NCI-H2081 treated with DMSO at 0.1 percent for 48 hours (cell line): ENCODE measurements at regions not wholly inside any gene's neighbourhood (a gene's known extent, or its start where the extent isn't known, plus 50 kb on each side); places are given as distances from the start of the nearest gene placed in this dataset.
"Not testable (repeated sequence)": the region's sequence is repeated elsewhere in the genome, so short reads cannot be mapped to it uniquely, and the experiment has no call there.

Source experiments
- DNase-seq: peaks from one replicate; lab custom pipeline; 2025; lab: John Stamatoyannopoulos, UW

DNA sequence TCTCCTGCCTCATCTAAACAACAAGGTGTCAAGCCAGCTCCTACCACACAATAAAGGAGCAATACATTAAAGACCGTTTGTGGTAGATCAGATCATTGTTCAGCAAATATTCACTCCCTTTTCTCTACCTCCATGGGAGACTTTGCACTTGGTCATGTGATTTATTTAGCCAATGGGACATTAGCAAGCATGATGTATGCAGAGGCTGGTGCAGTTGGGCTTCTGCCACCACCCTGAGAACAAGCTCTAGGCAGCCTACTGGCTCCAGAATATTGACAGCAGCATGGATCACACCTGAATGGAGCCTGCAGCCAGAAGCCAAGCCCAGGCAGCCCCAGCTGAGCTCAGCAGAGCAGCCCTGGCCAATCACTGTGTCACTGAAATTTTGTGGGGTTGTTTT is 99.4 kb upstream of the UBE2E2 start:
- no peak for DNase-seq

DNA sequence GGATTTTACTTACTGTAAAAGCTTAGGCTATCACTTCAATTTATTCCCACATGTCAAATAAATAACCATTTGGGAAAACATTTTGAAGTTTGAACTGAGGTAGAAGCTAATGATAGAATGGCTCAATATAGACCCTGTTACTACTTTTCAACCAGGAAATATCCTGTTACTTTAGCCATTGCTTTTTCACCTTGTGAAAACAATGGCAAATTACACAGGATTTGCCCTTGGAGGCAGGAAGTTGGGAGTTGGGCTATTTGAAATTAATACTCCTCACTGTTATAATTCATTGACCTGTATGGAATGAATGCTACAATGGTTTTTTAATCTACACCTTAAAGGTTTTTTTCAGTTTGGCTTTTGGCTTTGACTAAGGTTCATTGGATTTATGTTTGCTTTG is 98.1 kb upstream of the UBE2E2 start:
- no peak for DNase-seq

DNA sequence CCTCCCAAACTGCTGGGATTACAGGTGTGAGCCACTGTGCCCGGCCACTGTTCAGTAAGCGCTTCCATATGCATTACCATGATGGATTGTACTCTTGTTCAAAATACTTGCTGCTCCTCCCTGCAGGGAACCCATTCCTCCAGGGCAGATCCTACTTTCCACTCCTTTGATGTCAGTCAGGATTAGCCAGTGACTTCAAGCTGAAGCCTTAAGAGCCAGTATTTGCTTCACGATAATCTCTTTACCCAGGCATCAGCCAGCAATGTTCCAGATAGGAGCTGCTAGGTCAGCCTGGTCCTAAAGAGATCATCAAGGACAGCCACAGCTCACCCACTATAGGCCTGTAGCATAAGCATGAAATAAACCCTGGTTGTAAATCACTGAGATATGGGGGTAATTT is 96.5 kb upstream of the UBE2E2 start:
- no peak for DNase-seq

DNA sequence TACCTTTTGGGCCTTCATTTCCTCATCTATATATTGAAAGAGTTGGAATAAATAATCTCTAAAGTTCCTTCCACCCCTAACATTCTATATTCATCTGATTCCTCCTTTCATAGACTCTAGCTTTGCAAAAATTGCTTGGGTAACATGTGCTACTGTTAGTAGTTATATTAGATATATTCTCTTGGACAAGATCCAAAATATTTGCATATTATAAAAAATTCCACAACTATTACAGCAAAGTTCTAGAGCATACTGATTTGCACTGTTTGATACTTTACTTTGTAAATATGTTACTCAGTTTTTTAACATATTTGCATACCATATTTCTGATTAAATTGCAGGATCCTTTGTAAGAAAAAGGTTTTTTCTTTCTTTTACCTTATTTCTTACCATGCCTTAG is 95.9 kb upstream of the UBE2E2 start:
- no peak for DNase-seq

DNA sequence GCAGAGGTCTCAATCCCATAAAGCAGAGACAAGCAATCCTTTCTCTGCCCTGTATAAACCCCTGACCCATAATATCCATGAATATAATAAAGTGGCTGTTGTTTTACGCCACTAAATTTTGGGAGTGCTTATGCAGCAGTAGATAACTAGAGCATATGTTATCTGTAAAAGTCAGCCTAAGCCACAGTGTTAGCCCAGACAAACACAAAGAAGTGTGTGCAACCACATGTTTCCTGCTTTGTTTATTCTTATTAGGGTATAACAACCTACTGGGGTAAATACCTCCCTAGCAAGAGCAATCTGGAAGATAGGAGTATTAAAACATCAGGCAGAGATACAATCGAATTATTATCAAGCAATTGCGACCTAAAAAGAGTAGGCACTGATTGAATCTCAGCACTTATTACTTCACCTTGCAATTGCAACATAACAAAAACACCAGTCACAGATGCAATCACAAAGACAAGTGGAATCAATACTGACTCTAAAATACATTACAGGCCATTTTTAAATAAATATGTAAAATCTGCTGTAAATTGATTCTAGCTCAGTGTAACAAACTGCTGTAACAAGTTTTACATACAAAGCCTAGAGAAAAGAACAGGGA is 94.6 kb upstream of the UBE2E2 start:
- DNase-seq = no peak

DNA sequence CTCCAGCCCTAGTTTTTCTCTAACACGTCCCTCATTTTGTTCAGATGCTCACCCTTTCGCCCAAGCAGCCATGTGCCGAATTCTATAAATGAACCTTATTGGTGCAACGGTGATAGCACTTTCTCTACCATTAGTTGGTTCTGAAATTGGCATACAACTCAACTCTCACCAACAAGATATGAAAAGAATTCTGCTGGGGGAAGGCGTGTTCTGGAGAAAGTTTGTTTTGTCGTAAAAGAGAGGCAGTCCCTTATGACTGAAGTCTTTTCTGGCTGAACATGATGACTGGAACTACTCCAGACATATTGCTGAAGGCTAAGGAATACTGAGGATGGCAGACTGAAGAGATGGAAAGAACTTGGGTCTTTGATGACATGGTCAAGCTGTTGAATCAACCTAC is 91.8 kb upstream of the UBE2E2 start:
- DNase-seq = no peak

DNA sequence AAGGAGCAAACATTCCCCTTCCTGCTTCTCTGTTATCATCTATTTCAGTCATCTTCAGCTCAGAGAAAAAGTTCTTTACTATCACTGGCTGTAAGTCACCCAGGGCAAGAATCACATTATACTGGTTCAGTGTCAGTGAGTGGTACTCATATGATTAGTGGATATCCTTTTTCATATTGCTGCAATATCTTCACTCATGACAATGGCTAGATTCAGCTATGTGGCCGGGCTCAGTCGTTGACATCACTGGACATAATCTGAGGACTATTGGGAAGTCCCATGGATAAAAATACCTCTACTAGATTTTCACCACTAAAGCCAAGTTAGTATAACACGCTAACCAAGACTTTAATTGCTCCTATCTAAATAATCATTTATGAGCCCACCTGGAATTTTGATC is 91.3 kb upstream of the UBE2E2 start:
- no peak for DNase-seq

DNA sequence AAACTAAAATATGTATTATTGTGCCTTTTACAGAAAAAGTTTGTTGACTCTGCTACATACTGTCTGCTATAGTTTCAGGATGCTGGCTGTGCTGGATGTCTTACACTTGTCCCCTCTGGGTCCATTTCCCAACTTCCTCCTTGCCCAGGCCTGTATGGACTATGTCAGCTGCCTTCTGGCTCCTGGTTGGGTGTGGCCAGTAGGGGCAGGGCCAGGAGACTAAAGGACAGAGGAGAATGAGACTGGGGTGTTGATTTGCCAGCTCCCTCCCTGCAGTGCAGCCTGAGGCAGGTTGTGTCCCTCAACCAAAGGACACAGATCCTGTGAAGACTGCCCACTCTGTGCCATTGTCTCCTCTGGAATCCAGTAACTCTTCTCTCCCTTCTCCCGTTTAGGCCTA is 90.6 kb upstream of the UBE2E2 start:
- no peak for DNase-seq

DNA sequence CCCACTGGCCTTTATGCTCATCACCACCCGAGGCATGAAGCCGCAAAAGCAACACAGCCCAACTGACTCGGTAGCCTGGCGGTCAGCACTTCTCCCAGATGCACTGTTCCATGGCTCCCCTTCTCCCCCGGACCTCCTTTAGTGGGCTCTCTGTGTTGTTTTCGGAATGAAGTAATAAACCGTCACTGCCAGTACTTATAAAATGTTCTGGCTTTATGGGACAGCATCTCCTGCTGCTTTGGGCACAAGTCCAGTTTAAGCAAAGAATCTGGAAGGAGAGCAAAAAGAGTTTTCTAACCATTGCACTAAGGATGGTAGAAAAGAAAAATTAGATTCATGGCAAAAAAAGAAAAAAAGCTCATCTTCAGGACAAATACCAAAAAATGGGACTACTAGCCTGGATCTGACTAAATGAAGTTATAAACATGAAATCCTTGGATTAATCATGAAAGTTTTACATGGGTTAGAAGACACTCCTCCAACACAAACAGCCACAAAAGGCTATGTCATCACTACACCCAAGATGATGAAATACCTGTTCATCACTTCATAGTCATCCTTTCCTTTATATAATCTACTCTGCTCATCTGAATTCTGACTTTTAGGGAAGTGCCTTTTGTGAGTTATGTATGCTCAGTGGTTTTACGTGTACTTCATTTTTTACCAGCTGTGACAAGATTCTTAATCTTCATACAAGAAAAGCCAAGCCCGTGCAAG is 89.5 kb upstream of the UBE2E2 start:
- DNase-seq = no peak

DNA sequence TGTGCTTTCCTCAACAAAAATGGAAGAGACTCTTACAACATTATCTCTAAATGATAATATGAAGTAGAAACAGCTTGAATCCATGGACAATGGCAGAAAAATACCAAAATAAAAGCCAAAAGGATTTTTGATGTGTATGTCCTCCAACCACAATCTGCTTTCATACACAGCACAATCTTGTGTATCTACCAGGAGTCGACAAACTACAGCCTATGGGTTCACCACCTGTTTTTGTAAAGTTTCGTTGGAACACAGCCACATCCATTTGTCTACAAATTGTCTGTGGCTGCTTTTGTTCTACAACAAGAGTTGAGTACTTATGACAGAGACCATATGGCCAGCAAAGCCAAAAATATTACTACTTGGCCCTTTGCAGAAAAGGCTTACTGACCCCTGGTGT is 88.7 kb upstream of the UBE2E2 start:
- no peak for DNase-seq

DNA sequence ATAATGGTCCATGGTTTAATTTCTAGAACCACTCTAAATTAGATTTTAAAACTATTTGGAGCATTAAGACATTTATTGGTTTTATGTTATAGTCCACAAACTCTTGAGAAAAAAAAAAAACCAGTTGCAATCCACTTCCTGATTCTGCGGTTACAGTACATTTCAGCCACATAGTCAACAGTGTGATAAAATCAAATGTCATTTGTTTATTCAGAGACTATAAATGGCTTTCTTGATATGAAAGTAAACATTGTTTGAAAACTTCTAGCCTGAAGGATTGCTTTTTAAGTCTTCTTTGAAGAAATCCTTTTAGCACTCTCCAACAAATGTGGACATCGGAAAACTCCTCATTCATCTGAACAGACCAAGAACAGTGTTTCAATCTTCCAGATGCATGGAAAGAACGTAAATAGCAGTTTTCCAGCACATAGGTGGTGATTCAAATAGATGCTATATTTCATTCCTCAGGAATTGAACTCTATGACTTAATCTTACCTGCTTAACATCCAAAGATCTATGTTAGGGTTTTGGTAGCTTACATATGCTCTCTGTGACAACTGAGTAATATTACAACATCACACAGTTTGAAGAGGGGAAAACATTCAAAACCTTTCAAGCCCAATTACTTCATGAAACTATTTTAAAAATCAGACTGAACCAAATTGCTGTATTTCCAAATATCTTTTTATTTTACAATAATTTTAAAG is 87.8 kb upstream of the UBE2E2 start:
- DNase-seq = no peak

DNA sequence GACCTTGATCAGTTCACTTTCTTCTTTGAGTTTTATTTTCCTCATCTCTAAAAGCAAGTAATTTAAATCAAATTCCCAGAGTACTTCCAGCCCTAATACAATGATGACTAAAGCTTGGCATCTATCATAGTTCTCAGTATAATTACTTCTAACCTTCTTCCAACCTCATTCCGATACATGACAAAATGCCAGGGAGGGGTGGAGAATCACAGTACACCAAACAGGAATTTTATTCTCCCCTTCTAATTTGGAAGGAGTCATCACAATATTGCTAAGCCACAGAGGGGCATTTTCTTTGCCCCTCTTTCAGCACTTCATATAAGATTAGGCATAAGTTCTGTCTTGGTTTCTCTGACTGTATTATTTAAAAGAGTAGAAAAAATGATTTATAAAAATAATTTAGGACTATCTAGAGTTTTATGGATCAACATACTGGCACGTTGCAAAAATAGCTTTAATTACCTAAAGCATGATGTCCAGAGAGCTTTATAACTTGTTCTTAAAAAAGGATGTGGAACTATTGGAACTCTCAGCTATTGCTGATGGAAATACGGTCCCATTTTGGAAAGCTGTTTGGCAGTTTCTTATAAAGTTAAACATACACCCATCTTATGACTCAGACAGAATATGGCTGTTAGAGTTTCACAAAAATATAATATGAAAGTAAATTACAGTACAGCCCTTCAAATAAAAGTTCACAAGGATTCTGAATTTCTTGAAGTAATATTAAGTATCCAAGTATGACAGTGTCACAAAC is 86.9 kb upstream of the UBE2E2 start:
- DNase-seq = no peak

DNA sequence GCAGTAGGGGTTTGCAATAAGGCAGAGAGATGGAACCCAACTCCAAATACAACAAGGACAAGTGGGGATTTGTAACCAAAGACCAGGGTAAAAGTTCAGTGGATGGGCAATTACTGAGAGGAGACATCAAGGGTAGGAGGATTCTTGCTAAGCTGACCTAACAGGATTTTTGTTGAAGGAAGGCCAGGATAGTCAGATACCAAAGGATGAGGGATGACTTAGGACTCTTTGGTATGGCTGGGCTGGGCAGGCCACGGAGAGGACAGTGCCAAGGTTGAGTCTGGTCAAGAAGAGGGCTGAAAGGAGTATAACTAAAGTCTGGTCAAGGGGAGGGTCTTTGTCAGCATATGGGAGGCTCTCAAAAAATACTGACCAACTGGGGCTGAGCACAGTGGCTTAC is 85.3 kb upstream of the UBE2E2 start:
- no peak for DNase-seq

DNA sequence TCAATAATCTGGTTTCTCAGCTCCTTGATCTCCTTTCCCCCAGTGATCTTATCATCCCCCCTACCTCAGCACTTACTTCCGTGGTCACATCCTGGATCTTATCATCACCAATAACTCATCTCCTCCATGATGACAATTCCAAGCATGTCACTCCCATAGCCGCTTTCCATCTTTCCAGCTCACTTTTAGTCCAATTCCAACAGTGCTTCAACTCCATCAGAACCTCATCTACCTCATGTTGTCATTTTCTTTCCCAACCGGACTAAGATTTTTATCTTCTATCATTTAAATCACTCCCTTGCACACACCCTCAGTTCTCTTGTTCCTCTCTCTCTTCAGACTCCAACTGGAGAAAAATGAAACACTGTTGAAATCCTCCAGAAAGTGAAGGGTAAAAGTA is 75.9 kb upstream of the UBE2E2 start:
- DNase-seq = no peak

DNA sequence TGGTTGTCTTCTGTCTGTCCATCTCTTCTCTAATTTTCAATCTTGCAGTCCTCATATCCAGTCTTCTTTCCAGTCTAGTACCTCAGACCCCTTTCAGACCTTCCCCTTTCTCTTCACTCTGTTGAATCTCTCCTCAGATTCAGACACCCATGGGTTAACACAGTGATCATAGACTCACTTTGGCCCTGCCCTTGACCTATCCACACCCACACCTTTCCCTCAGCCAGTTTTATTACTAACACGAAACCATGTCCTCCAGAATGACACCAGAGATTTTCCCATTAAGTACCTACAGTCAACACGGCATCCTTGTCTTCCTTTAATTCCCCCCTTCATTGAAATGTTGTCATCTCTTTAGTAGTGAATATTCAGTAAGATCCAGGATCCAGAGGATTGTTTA is 74.5 kb upstream of the UBE2E2 start:
- DNase-seq = no peak

DNA sequence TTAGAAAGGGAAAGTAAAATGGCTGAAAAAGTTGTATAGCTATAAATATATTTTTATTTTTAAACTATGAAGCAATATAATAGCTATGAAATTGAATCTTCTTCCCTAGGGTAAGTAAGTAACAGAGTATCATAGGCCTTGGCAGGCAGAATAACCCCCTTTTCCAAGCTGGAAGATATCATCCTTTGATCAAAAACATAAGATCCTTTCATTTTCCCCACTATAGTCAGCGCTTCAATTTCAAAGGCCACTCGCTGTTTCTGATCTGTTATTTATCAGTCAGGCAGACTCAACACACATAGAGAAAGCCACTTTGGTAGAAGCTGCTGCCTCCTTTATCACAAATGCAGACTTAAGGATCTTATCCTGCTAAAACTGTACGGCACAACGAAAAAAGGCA is 74.0 kb upstream of the UBE2E2 start:
- DNase-seq = no peak

DNA sequence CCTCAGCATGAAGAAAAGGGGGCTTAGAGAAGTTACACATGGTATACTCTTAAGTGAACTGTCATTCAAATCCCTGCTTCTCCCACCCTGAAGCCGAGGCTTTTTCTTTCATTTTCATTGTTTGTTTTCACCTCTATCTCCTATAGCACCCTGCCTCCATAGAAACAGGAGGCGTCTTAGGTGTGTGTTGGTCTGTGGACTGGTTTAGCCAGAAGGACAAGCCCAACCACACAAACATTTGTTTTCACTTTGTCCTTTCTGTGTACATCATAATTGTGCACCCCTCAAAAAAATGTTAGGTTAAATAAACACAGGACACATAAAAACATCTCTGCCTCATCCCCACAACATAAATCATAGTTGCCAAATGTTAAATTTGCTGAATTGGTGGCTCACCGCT is 73.3 kb upstream of the UBE2E2 start:
- no peak for DNase-seq

DNA sequence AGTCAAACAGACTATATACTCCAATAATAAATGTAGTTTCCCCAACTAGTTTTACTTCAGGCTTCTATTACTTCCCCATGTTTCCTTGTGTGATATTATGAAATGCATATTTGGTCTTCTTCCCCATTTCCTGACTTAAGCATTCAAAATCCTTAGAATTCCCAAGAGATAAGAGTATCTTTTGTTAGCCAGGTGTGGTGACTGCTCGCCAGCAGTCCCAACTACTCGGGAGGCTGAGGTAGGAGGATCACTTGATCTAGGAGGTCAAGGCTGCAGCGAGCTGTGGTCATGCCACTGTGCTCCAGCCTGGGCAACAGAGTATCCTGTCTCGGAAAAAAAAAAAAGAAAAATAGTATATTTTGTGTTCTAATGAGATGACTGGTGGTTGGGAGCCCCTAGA is 72.7 kb upstream of the UBE2E2 start:
- no peak for DNase-seq

DNA sequence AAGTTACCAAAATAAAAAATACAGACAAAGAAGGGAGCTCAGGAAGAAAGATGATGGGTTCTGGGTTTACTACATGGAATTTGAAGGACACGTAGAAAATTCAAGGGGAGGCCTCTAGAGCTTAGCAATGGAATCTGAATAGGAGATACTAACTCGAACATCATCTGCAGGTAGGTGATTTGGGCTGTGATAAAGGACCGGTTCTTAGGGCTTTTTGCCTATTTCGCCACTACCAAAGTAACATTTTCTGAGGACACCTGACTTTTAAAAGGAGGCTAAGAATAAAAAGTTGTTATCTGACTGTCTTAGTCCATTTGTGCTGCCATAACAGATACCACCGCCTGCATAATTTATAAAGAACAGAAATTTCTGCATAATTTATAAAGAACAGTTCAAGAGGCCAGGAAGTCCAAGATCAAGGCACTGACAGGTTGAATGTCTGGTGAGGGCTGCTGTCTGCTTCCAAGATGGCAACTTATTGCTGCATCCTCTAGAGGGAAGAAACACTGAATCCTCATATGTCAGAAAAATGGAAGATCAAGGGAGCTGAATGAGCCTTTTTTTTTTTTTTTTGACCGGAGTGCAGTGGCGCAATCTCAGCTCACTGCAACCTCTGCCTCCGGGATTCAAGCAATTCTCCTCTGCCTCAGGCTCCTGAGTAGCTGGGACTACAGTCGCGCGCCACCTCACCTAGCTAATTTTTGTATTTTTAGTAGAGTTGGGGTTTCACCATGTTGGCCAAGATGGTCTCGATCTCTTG is 67.9 kb upstream of the UBE2E2 start:
- no peak for DNase-seq

DNA sequence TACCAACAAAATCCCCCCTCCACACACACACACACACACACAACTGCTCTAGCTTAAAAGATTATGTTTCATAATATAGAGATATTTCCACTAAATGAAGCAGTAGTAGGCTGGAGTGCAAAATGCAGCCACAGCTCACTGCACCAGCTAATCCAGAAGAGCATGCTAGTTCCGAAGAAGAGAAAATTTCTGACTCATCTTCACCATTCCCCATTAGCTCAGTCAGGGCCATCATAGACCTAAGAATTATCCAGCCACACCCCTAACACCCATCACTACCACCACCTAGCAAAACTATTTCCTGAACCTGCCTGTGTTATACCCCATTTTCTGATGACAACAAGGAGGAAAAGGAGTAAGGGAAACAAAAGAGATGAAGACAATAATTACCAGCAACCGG is 67.1 kb upstream of the UBE2E2 start:
- DNase-seq = no peak

DNA sequence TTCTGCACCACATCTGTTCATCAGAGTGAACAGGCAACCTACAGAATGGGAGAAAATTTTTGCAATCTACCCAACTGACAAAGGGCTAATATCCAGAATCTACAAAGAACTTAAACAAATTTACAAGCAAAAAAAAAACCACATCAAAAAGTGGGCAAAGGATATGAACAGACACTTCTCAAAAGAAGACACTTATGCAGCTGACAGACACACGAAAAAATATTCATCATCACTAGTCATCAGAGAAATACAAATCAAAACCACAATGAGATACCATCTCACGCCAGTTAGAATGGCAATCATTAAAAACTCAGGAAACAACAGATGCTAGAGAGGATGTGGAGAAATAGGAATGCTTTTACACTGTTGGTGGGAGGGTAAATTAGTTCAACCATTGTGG is 59.1 kb upstream of the UBE2E2 start:
- DNase-seq = not testable (repeated sequence)

DNA sequence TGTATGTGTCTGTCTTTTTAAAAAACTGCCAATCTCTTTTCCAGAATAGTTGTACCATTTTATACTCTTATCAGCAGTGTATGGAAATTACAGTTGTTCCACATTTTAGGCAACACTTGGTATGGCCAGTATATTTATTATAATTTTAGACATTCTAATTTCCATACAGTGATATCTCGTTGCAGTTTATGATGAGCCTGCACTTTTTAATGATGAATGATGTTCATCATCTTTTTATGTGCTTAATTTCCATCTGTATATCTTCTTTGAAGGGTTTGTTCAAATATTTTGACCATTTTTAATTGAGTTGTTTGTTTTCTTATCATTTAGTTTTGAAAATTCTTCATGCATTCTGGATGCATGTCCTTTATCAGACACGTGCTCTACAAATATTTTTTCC is 57.0 kb upstream of the UBE2E2 start:
- DNase-seq = no peak
